ENCODE measurements at regions not wholly inside any gene's neighbourhood (a gene's known extent, or its start where the extent isn't known, plus 50 kb on each side); places are given as distances from the start of the nearest gene placed in this dataset.

DNA sequence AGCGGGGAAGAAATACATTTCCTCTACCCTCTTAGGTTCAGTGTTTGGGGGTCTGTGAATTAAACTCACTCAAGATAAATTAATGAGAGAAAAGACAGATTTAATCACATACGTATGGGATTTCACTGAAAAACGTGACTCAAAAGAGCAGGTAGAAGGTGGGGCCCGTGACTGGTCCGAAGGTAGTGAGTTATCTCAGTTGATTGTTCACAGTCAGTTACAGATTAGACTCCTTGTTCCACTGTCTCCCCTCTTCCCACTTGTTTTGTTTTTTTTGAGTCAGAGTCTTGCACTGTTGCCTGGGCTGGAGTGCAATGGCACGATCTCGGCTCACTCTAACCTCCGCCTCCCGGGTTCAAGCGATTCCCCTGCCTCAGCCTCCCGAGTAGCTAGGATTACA, 301.2 kb downstream of the SEC14L1 start:
- TF ChIP-seq, protein P1, sequence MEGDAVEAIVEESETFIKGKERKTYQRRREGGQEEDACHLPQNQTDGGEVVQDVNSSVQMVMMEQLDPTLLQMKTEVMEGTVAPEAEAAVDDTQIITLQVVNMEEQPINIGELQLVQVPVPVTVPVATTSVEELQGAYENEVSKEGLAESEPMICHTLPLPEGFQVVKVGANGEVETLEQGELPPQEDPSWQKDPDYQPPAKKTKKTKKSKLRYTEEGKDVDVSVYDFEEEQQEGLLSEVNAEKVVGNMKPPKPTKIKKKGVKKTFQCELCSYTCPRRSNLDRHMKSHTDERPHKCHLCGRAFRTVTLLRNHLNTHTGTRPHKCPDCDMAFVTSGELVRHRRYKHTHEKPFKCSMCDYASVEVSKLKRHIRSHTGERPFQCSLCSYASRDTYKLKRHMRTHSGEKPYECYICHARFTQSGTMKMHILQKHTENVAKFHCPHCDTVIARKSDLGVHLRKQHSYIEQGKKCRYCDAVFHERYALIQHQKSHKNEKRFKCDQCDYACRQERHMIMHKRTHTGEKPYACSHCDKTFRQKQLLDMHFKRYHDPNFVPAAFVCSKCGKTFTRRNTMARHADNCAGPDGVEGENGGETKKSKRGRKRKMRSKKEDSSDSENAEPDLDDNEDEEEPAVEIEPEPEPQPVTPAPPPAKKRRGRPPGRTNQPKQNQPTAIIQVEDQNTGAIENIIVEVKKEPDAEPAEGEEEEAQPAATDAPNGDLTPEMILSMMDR (IDR thresholded peaks at IDR 0.05; ENCODE audit: low read depth, low read length) = no peak
- no peak for TF ChIP-seq EZH2phosphoT487 (IDR thresholded peaks at IDR 0.05; ENCODE audit: low read depth)

Measured in OCI-LY3 (cell line).